ENCODE measurements at regions not wholly inside any gene's neighbourhood (a gene's known extent, or its start where the extent isn't known, plus 50 kb on each side); places are given as distances from the start of the nearest gene placed in this dataset.

- DNase-seq, result peak in 1 of 5 experiments; percentile 73
Measured at GRCh38 chr10:78250313-78251015, 216.8 kb downstream of the RPS24 start.

- no peak for DNase-seq
Measured at GRCh38 chr10:78251016-78251385, 217.3 kb downstream of the RPS24 start.

GRCh38 chr10:78252286-78252685 is 218.6 kb downstream of the RPS24 start:
- DNase-seq, result no peak

GRCh38 chr10:78253063-78253853 is 219.6 kb downstream of the RPS24 start:
- no peak for DNase-seq

- no peak for DNase-seq
Measured at GRCh38 chr10:78254013-78254412, 220.3 kb downstream of the RPS24 start.

- DNase-seq, result no peak
Measured at GRCh38 chr10:78255214-78255613, 221.6 kb downstream of the RPS24 start.

GRCh38 chr10:78255796-78256638 is 222.4 kb downstream of the RPS24 start:
- DNase-seq, result no peak

GRCh38 chr10:78258323-78259030 is 224.8 kb downstream of the RPS24 start:
- no peak for DNase-seq

- DNase-seq, result no peak
Measured at GRCh38 chr10:78259391-78259790, 225.7 kb downstream of the RPS24 start.

- DNase-seq, result no peak
Measured at GRCh38 chr10:78260141-78260540, 226.5 kb downstream of the RPS24 start.

GRCh38 chr10:78260680-78261079 is 227.0 kb downstream of the RPS24 start:
- DNase-seq, result no peak

GRCh38 chr10:78261291-78261690 is 227.6 kb downstream of the RPS24 start:
- DNase-seq, result no peak

GRCh38 chr10:78262860-78263259 is 229.2 kb downstream of the RPS24 start:
- DNase-seq, result no peak

- DNase-seq, result no peak
Measured at GRCh38 chr10:78263521-78263988, 229.9 kb downstream of the RPS24 start.

- no peak for DNase-seq
Measured at GRCh38 chr10:78264361-78264760, 230.7 kb downstream of the RPS24 start.

- no peak for DNase-seq
Measured at GRCh38 chr10:78266741-78267469, 233.2 kb downstream of the RPS24 start.

- no peak for DNase-seq
Measured at GRCh38 chr10:78267598-78267997, 233.9 kb downstream of the RPS24 start.

GRCh38 chr10:78269060-78269459 is 235.4 kb downstream of the RPS24 start:
- DNase-seq, result no peak

- DNase-seq, result no peak
Measured at GRCh38 chr10:78272329-78272728, 238.7 kb downstream of the RPS24 start.

- DNase-seq, result no peak
Measured at GRCh38 chr10:78274491-78274890, 240.8 kb downstream of the RPS24 start.

- no peak for DNase-seq
Measured at GRCh38 chr10:78276139-78276538, 242.5 kb downstream of the RPS24 start.
